SH-SY5Y (cell line): ENCODE measurements at regions not wholly inside any gene's neighbourhood (a gene's known extent, or its start where the extent isn't known, plus 50 kb on each side); places are given as distances from the start of the nearest gene placed in this dataset.

ENCODE experiments used
- GATA2 ChIP-seq: IDR thresholded peaks from 2 replicates; pipeline ENCODE4 v1.6.1; 2011; ENCODE audit warnings: mild to moderate bottlenecking, low read depth, low read length
- GATA3 ChIP-seq: IDR thresholded peaks from 2 replicates; pipeline ENCODE4 v1.6.1; 2011; ENCODE audit warnings: low read depth, mild to moderate bottlenecking, low read length, moderate library complexity

DNA sequence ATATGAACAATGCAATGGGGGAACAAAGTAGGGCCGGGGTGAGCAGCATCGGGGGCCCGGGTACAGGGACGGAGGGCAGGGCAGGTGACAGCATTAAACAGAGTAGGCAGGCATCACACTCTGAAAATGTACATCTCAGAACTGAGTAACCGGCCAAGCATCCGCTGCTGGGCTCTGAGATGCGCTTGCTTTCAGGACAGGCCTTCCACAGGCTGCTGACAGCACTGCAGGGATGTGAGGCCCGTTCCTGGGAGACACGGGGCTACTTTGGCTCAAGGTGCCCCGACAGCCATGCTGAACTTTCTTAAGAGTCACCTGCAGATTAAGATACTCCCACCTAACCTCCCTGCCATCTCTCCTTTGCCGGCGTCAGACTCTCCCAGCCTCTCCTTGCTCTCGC, 64.3 kb upstream of the FGFR2 start:
- TF ChIP-seq GATA2 = no peak
- no peak for TF ChIP-seq GATA3
